GM21447 (cell line): ENCODE measurements at regions not wholly inside any gene's neighbourhood (a gene's known extent, or its start where the extent isn't known, plus 50 kb on each side); places are given as distances from the start of the nearest gene placed in this dataset.

Experiments
- ATAC-seq: cut with Tn5 transposase; IDR thresholded peaks from one replicate; pipeline ENCODE4 v1.9.1; 2021; ENCODE audit not compliant: unreplicated experiment

DNA sequence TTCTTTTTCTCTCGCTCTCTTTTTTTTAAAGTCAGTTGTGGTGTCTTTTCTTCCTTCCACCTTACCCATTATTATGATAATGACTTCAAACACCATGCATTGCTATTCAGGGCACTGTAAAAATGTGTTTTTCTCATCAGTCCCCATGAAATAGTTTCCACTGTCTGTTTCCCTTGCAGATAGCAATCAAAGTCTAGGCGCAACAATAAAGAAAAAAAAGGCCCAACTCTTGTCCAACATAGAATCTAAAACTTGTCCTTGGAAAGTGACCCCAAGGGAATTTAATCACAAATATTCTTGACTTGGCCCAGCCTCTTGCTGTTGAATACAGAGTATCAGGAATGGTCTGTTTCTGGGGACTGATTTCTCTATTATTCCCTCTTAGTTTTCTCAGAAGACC, 382.5 kb downstream of the PLPP3 start:
- no peak for ATAC-seq

DNA sequence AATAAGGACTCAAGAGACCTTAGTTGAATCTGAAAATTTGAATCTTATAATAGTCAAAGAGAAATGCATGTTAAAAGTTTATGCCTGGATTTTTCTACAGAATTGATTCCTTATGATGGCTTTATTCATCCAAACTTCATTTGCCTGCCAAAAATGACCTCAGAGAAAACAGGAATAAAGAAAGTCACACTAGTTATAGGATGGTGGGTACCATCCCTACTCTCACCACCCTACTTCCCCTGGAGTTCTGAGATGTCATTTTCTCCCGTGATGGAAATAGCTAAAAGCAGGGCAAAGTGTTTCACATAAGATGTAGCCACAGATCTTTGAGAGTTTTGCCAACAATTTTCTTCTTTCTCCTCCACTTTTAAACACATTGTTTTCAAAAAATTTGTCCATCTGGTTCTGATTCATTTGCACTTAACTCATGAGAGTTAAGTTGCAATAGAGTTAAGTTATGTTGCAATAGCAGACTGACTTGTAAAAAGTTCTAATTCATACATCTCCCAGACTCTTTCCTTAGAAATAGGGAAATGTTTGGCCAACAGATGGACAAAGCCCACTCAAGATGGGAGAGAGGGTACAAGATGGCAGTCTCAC, 384.6 kb downstream of the PLPP3 start:
- no peak for ATAC-seq

DNA sequence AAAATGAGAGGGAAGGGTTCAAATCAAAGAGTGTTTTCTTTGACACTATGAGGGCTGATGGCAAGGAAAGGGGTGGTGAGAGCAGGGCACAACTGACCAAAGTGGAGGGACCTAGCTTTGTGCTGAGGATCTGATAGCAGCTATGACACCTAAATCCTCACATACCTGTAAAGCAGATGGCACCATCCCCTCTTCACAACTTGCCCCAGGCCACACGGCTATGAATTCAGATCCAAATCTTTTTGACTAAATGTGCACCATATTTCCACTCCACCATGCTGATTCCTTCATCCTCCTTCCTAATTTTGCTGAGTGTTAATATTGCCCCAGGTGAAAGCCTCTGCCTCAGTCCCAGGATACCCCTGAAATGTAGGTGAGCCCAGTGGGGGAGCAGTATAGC, 385.7 kb downstream of the PLPP3 start:
- ATAC-seq, result no peak

DNA sequence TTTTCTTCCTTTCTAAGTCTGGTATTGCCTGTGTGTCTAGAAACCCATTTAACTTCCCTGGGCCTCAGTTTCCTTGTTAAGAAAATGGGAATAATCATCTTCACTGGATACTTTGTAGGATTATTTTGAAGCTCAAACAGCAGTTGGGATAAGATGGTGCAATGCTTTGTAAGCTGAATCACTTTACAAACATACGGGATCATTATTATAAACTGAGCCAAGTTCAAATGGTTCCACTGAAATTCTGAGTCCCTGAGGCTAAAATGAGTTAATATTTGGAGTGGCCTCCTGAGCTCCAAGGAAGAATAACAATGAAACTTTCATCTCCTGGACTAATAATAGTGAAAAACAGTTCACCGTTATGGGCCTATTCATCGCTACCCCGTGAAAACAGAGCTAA, 388.0 kb downstream of the PLPP3 start:
- no peak for ATAC-seq

DNA sequence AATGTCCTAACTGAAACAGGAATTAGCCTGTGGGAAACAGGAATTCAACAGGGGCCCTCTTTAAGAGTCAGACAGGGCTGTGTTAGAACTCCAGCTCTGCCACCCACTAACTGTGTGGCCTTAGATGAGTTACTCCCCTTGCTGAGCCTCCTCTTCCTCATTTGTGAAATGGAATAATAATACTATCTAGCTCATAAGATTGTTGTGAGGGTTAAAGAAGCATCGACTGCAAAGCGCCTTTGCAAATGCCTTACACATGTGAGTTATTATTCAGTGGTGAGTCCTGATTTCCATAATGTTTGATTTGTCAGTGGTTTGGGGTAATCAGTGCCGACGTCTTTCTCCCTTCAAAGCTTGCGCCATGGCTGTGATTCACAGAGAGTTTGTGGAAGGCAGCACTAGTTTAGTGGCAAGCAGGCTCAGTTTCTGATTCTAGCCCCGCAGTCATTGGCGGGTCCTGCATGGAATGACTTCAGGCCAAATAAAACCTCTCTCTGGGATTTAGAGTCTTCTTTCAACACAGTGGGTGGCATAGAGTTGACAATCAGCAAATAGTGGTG, 388.5 kb downstream of the PLPP3 start:
- ATAC-seq, result no peak

DNA sequence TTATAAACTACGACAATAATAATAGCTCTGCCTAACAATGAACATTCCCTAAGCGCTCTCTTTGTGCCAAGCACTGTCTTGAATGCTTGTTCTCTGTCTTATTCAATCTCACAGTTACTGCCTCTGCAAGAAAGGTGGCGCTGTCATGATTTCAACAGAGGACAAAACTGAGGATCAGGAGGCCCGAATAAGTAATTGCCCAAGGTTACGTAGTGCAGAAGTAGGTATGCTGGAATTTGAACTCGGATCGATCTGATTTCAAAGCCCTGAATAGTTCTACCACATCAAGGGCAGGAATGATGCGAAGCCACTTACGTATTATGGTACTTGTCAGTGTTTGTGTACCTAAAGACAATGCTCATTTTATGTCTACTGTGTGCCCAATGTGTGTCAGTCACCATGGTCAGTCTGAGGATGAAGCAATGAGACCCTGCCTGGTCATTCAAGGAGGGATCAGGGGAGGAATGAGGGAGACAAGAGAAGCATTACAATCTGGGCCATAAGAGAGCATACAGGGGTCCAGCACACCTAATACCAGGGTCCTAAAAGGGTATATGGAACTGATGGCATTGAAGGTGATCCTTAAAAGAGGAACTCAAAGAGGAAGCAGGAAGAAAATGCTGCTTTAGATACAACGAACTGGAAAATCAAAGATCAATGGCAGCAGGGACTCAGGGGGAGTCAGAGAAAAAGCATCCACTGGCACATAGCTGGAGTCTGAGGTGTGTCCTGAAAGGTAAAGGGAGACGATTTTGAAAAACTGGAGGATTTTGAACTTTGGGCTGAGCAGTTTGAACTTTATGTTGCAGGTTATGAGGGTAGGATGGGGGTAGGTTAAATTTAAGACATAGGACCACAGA, 389.2 kb downstream of the PLPP3 start:
- ATAC-seq, result no peak

DNA sequence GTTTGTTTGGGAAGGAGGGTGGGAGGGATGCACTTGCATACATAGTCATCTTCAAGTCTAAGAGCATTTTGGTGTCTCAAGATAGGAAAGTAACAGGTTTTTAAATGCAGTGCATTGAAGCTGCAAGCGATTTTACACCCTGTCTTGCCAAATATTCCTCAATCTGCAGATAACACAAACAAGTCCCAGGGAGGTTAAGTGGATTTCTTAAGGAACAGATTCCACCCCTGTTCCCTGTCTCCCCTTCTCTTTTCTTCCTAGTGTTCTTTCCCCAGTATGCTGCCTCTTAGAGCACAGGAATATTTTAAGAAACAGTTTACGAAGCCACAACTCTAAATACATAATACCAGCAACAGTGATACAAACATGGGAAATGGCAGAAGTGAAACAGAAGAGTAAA, 389.9 kb downstream of the PLPP3 start:
- ATAC-seq, result no peak

DNA sequence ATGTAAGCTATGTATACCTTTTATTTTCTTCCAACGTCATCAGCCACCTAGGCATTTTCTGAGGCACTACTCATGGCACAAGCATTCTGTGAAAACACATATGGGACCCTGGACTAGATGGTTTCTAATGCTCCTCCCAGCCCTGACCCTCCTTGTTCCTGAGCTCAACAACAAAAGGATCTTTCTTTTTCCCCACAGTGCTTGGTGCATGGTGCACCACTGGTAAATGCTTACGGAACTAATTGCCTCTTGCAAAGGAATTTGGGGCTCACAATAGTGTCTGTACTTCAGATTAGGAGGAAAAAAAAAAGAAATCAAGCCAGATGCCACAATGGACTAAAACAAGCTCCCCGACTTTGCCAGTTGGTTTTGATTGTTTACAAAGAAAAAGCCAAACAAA, 390.5 kb downstream of the PLPP3 start:
- ATAC-seq, result no peak

DNA sequence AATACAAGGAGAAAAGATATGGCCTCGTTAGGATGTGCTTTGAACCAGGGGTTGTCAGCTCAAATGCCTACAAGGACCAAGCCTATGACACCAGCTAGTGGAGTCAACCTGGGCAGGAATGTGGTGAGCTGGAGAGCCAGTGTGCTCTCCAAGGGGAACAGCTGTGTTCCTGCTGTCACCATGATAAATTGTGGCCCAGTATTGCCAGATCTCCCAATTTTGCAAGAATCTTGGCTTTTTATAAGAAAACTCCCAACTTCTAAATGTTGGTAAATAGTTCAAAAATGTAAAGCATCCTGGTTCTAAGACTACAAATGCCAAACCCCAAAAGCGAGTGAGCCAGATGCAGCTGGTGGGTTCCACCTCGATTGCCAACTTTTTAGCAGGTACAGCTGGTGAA, 391.1 kb downstream of the PLPP3 start:
- no peak for ATAC-seq

DNA sequence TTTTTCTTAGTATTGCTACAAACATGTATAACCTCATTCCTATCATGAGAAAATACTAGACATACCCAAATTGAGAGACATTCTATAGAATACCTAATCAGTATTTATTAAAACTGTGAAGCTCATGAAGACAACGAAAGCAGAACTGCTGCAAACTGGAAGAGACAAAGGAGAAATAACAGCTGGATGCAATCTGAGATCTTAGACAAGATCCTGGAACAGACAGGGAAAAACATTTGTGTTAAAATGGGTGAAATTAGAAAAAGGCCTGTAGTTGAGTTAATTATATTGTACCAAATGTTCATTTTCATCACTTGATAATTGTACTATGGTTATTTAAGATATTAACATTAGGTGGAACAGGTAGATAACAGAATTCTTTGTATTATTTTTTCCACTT, 392.0 kb downstream of the PLPP3 start:
- ATAC-seq, result no peak

DNA sequence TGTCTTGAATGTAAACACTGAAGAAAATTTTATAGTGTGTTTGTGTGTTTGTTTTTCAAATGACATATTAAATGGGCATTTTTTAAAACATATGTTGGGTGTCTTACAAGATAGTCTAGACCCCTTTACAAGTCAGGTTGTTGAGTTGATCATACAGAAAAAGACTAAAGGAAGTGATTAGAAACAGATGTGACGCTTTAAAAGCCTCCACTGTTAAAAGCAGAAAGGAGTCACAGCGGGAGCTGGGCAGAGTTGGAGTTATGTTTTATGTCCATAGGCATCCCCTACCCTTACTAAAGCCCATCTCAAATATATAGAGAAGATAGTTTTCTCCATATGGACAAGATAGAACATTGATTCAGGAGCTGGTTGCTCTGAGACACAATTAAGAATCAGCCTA, 393.9 kb downstream of the PLPP3 start:
- ATAC-seq, result no peak

DNA sequence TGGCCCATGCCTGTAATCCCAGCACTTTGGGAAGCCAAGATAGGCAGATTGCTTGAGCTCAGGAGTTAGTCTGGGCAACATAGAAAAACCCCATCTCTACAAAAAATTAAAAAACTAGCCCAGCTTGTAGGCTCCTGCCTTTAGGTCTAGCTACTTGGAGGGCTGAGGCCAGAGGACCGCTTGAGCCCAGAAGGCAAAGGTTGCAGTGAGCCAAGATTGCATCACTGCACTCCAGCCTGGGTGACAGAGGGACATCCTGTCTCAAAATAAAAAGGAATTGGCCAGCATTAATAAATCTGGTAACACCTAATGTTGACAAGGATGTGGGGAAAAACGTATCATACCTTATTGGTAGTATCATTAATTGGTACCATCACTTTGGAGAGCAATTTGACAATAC, 396.2 kb downstream of the PLPP3 start:
- ATAC-seq, result no peak

DNA sequence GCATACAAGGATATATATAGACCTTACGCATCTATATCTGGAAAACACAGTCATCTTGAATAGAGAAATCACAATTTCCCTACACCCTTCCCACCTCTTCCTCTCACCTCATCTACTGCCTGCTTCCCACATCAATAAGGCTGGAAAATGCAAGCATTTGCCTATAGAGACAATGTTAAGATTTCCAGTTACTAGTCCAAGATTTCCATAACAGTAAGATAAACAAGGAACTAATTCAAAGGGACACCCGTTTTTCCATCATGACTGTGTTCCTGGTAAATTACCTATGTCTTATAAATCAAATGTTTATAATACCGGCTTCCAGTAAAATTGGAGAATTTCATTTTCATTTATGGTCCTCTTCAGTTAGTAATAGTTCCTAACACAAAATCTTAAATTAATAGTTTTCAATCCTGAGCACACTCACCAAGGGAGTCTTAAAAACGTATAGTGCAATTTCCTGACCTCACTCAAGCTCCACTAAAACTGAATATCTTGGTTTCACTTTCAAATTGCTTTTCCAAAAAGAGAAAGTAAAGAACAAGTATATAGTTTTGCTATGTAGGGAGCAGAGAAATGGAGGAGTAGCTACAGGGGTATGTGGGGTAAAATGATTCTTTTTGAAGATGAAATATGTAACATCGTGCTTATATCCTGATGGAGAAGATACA, 398.7 kb downstream of the PLPP3 start:
- no peak for ATAC-seq

DNA sequence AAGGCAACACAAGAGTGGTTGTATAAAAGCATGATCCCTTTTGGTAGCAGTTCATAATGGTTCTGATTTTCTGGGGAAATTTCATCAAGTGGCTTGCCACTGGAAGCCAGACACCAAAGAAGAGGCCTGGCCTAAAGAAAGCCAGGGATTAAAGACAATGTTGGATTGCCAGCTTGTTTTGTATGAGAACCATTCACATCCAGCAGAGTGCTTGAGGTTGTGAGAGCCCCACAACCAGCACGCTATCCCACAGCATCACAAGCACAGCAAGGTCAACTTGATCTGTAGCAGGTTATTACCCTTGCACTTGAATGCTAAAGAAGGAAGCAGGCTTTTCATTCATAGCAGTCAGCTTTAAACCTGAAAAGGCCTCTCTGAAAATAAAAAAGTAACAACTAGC, 399.8 kb downstream of the PLPP3 start:
- ATAC-seq, result no peak

DNA sequence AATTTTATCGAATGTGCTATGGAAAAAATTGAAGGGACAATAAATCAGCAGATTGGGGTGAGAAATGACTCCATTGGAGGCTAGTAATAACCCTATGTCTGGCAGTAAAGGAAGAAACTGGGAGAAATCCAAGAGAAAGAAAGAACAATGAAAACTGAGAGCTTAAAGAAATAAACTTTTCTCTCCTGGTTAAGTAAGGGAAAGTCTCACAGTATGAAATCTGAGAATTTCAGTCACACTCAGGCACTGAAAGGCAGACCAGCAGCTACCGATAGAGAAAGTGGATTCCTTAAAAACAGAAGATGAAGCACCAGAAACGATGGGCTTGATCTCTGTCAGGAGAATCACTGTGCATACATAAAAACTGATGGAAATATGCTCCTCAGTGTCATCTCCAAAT, 404.2 kb downstream of the PLPP3 start:
- ATAC-seq, result no peak

DNA sequence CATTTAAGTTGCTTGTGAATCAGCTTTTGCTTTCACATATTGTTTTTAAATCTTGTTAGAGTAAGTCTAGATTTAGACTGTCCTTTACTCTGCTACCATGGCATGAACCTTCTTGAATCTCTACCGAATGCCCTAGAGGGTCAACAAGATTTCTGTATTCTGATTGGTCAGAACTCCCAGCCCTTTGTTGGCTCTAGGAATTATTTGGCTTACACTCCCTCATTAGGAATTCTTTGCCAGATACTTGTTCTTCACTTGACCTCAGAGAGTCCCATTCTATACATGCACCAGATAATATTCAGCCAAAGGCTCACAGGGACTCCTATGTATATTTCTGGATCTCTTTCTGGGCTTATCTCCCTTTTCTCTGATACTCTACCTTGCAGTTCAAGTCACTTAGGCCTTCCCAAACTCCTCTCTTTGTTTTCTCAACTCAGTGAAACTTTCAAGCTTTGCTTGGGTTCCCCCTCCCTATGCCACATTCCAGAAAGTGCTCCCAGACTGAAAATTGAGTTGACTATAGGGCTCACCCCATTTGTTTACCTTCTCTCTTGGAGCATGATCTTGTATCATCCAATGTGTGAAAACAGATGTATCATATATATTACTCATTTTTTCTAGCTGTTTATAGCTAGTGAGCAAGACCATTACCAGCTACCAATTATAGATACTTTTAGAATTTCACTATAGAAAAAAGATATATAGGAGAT, 405.0 kb downstream of the PLPP3 start:
- no peak for ATAC-seq

DNA sequence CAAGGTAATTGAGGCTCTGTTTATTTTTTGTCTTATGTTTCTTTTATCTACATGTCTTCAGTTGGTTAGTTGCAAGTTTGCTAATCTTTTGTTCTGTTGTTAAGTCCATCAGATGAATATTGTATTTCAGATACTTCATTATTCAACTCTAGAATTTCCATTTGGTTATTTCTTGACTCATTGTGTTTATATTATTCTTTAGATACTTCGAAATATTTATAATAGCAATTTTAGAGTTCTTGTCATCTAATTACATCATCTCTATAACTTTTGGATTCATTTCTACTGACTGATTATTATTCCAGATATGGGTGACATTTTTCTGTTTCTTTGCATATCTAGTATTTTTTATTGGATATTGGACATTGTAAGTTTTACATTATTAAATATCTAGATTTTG, 405.6 kb downstream of the PLPP3 start:
- no peak for ATAC-seq

DNA sequence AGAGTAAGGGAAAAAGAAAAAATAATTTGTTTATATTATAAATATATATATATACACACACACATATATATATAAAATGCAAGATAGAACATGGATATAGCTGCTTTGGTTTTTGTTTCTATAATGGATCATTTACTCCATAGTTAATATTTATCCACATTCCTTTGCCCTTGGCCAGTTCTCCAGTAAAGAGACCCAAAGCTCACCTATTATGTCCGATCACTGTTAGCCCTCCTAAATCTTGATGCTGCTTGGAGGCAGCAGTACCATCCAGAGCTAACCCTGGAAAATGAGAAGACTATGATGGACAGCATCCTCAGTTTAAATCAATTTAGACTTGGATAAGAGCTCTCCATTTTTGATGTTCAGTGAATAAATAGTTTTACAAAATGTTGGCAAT, 407.7 kb downstream of the PLPP3 start:
- ATAC-seq, result no peak

DNA sequence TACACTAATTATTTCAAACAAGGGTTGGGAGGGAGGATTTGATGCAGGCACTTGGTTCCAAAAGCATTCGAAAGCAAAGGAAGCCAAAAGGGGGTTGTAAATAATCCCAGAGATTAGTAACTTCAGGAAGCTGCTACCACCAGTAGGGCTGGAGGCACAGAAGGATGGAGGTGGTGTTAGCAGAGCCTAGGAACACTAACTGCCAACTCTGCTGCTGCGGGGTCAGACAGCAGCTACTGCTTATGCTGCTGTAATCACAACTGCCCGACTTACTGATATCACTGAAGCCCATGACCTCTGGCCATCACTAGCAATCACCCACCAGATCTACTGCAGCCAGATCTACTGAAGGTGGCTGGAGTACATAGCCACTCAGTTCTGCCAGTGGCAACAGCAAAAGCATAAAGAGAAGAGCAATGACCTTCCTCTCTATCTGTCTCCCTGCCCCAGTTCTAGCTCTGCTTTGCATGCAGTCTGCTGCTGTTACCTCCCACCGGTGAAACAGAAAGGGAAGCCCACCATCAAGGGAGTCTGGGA, 408.5 kb downstream of the PLPP3 start:
- no peak for ATAC-seq

DNA sequence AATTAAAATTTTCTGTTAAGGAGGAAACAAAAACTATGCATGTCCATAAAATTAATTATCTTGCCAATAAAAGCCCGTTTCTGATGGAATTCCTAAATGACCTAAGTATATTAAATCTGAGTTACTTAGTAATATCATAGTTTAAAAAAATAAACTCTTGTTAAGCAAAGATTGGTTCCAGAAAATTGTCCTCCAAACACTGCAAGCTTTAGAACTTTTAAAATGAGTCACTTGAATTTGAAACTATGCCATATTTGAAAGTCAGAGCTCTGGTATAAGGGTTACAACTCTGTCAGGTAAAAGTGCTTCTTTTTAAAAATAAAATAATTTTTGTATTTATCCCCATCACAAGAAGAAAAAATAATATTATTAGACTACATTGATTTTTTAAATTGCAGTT, 409.5 kb downstream of the PLPP3 start:
- ATAC-seq, result no peak

DNA sequence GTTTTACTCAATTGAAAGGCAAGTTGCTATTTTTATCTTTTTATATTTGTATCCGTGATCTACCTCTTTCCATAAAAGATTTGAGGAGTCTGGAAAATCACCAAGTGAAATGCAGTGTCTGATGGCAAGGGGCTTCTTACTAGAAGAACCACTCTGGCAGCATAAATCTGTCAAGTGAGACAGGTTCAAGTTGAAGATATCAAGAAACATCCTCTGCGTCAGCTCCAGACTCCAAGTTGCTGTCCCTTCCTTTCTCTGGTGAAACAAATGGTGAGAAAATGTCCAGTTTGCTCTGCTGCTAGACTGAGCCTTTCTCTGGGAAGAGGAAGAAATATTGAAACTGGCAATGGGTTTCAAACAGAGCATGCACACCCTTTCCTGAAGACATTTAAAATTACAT, 411.2 kb downstream of the PLPP3 start:
- ATAC-seq, result no peak
